K562 (cell line): ENCODE measurements at regions not wholly inside any gene's neighbourhood (a gene's known extent, or its start where the extent isn't known, plus 50 kb on each side); places are given as distances from the start of the nearest gene placed in this dataset.

Source experiments
- FOSL1 ChIP-seq: fragments of 200-800 bp; sonication (Bioruptor generic); conservative IDR thresholded peaks from 2 replicates; pipeline ENCODE4 v1.6.1; 2016; ENCODE audit warnings: missing genetic modification characterization, missing compliant biosample characterization
- MGA ChIP-seq: fragments of 450-650 bp; IDR thresholded peaks from 2 replicates; pipeline ENCODE4 v1.6.1; 2016; ENCODE audit warnings: mild to moderate bottlenecking, moderate library complexity
- PHF8 ChIP-seq: fragments of 200-600 bp; sonication (generic); IDR thresholded peaks from 2 replicates; pipeline ENCODE4 v1.6.1; 2012; ENCODE audit warnings: mixed run types, mild to moderate bottlenecking, inconsistent platforms, low read length, moderate library complexity, borderline replicate concordance
- TCF15 ChIP-seq: fragments of 250-450 bp; sonication (Bioruptor Pico); IDR thresholded peaks from 2 replicates; pipeline ENCODE4 v1.8.0; 2022; ENCODE audit warnings: moderate library complexity, mild to moderate bottlenecking, inconsistent platforms
- ZNF609 ChIP-seq: sonication (generic); formaldehyde crosslinking; IDR thresholded peaks from 2 replicates; pipeline ENCODE4 v1.8.1; 2023; ENCODE audit warnings: missing genetic modification reagents, mild to moderate bottlenecking, borderline replicate concordance

DNA sequence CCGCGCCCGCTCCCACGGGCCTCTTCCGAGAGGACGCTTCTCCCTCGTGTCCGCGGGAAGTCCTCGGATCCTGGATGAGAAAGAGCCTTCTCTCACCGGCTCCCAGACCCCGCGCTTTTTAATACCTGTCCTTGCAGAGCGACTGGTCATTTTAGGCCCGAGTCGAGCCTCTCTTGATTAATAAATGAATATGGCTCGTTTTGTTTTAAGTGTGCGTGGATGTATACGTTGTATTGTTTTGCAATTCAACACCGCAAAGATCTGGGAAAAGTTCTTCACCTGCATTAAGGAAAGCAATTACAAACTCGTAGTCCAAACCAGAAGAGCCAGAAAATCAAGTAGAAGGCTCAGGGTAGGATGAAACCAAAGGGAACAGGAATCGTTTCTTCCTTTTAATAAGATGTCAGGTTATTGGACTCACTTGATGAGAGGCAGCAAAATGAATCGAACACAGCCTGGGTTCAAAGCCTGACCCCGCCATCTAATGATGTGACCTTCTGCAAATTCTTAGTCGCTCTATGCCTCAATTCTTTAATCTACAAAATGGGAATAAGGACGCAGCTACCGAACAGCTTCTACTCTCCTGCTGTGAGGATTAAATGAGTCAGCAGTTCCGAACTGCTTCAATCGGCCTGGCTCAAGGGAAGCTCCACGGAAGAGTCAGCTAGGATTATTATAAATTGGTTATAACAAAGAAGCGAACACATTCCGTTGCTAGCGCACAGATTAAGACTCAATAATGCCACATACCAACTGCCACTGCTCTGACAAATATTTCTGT is 277.8 kb upstream of the NEBL start (continued):
- no peak for TF ChIP-seq ZNF609 (CRISPR knock-in tag)
- no peak for TF ChIP-seq PHF8
- no peak for TF ChIP-seq TCF15 (CRISPR knock-in tag)
- no peak for TF ChIP-seq MGA
- TF ChIP-seq FOSL1 (tag) = peak; percentile 40
